K562 (cell line): ENCODE measurements at regions not wholly inside any gene's neighbourhood (a gene's known extent, or its start where the extent isn't known, plus 50 kb on each side); places are given as distances from the start of the nearest gene placed in this dataset.

Source experiments
- ATAC-seq: fragments of 200-7000 bp; cut with Tn5 transposase; 3 replicates; pipeline ENCODE4 v1.9.1; 2020; ENCODE audit warnings: moderate library complexity
- BruUV-seq: library from RNA; stranded (reverse); fragments of 400-500 nt; replicated peaks from 2 replicates; lab custom pipeline; 2021; lab: Mats Ljungman, UMichigan
- CTCF ChIA-PET: fragments of 300-600 bp; formaldehyde crosslinking; extraction: SDS; loops from one replicate; lab custom pipeline; 2021; ENCODE audit warnings: low intra/inter-chr PET ratio; lab: Yijun Ruan, JAX
- POLR2A ChIA-PET: fragments of 300-600, 350-650 bp; sonication (Branson Sonifier 250); formaldehyde crosslinking; extraction: SDS; loops from one replicate; lab custom pipeline; 2021; ENCODE audit warnings: antibody characterized with exemption, inconsistent platforms; lab: Yijun Ruan, JAX
- DNase-seq, 4 experiments: peaks; one replicate each; pipeline versions ENCODE4 v3.0.0 to v3.0.0-alpha.2; 2011 to 2018; ENCODE audit warnings: low spot score in 3 of 4, mixed read lengths in 3 of 4; ENCODE audit errors: extremely low read depth in 1 of 4
- FAIRE-seq: peaks from 2 replicates; lab custom pipeline; 2011; peaks lifted over from hg19 to GRCh38; lab: Jason Lieb, UNC
- H2AFZ ChIP-seq: 2 replicates; pipeline ENCODE4 v1.6.0; 2011; ENCODE audit warnings: low read depth, low read length, control low read depth, inconsistent platforms
- H3K27ac ChIP-seq: fragments of 200-600 bp; 3 replicates; pipeline ENCODE4 v1.8.0; 2011; ENCODE audit warnings: low read depth, mild to moderate bottlenecking, control low read depth, inconsistent platforms, low read length, moderate library complexity, mixed read lengths; ENCODE audit errors: extremely low read depth
- H3K27me3 ChIP-seq, 2 experiments: fragments of 300-600 bp in 1 of 2; 2 replicates in 1 of 2; 3 replicates in 1 of 2; pipeline versions ENCODE4 v1.6.0 to v1.8.0; 2011; ENCODE audit warnings: inconsistent platforms in 2 of 2, low read length in 2 of 2, mild to moderate bottlenecking in 1 of 2, mixed read lengths in 1 of 2, moderate library complexity in 1 of 2; ENCODE audit not compliant: control insufficient read depth in 2 of 2, insufficient read depth in 2 of 2
- H3K36me3 ChIP-seq: fragments of 300-600 bp; 3 replicates; pipeline ENCODE4 v1.8.0; 2011; ENCODE audit warnings: mild to moderate bottlenecking, low read length, inconsistent platforms; ENCODE audit not compliant: control insufficient read depth, insufficient read depth
- H3K4me1 ChIP-seq, 2 experiments: fragments of 200-600 bp in 1 of 2; replicated peaks in 1 of 2; 2 replicates in 1 of 2; 3 replicates in 1 of 2; pipeline versions ENCODE4 v1.5.1 to v1.8.0; 2011; ENCODE audit warnings: inconsistent platforms in 2 of 2, low read length in 2 of 2, mild to moderate bottlenecking in 1 of 2, mixed read lengths in 1 of 2, moderate library complexity in 1 of 2; ENCODE audit not compliant: control insufficient read depth in 2 of 2, insufficient read depth in 2 of 2
- H3K4me2 ChIP-seq: 2 replicates; pipeline ENCODE4 v1.6.1; 2011; ENCODE audit warnings: low read length, control low read depth, inconsistent platforms, mixed read lengths; ENCODE audit not compliant: insufficient read depth
- H3K4me3 ChIP-seq: fragments of 200-600 bp; sonication (generic), shearing (Covaris generic); 2 replicates; pipeline ENCODE4 v1.5.1; 2016; ENCODE audit warnings: control low read depth, inconsistent platforms
- H3K79me2 ChIP-seq: fragments of 200-600 bp; 3 replicates; pipeline ENCODE4 v1.8.0; 2011; ENCODE audit warnings: low read length, inconsistent platforms; ENCODE audit not compliant: control insufficient read depth, insufficient read depth
- H3K9ac ChIP-seq, 2 experiments: 2 replicates each; pipeline versions ENCODE4 v1.6.0 to v1.6.1; 2011; ENCODE audit warnings: low read depth in 2 of 2, low read length in 2 of 2, control low read depth in 1 of 2, inconsistent platforms in 1 of 2, mild to moderate bottlenecking in 1 of 2, mixed read lengths in 1 of 2; ENCODE audit not compliant: insufficient read depth in 1 of 2
- H3K9me1 ChIP-seq: one replicate; pipeline ENCODE4 v1.6.0; 2011; ENCODE audit warnings: inconsistent platforms, mild to moderate bottlenecking, low read length, moderate library complexity; ENCODE audit not compliant: control insufficient read depth, insufficient read depth
- H3K9me3 ChIP-seq: replicated peaks from 2 replicates; pipeline ENCODE4 v1.5.1; 2011; ENCODE audit warnings: low read depth, low read length, inconsistent platforms; ENCODE audit not compliant: control insufficient read depth, insufficient read depth
- H4K20me1 ChIP-seq: replicated peaks from 2 replicates; pipeline ENCODE4 v1.6.1; 2011; ENCODE audit warnings: low read length, inconsistent platforms, mixed read lengths; ENCODE audit not compliant: control insufficient read depth, insufficient read depth
- CBX1 ChIP-seq: sonication (generic); IDR thresholded peaks from 2 replicates; pipeline ENCODE4 v1.6.1; 2016; ENCODE audit warnings: antibody characterized with exemption, low read depth, mild to moderate bottlenecking
- HDAC2 ChIP-seq: fragments of 450-650 bp; IDR thresholded peaks from 2 replicates; pipeline ENCODE4 v1.6.1; 2016; ENCODE audit warnings: mild to moderate bottlenecking
- NFYB ChIP-seq: IDR thresholded peaks from 2 replicates; pipeline ENCODE4 v1.6.1; 2011; ENCODE audit warnings: mild to moderate bottlenecking, moderate library complexity; ENCODE audit not compliant: insufficient read length; ENCODE audit errors: extremely low read depth
- NR2C1 ChIP-seq, 2 experiments: fragments of 450-650 bp; IDR thresholded peaks; 2 replicates each; pipeline ENCODE4 v1.6.1; 2017; ENCODE audit warnings: mild to moderate bottlenecking in 2 of 2, antibody characterized with exemption in 1 of 2, inconsistent platforms in 1 of 2, missing compliant biosample characterization in 1 of 2, missing genetic modification characterization in 1 of 2
- PML ChIP-seq: IDR thresholded peaks from 2 replicates; pipeline ENCODE4 v1.6.1; 2012; ENCODE audit warnings: low read length, inconsistent platforms
- ZBTB7A ChIP-seq: IDR thresholded peaks from 2 replicates; pipeline ENCODE4 v1.6.1; 2011; ENCODE audit warnings: low read depth, mild to moderate bottlenecking, low read length, moderate library complexity, borderline replicate concordance; ENCODE audit not compliant: control insufficient read depth
- WGBS: fragments of 100-300 bp; shearing (Covaris generic); methylation state at CpG from one replicate; pipeline ENCODE4 v1.1.6; 2016; ENCODE audit warnings: low coverage, mixed read lengths; ENCODE audit not compliant: insufficient coverage; ENCODE audit errors: missing lambda C conversion rate; 5-methylcytosine and 5-hydroxymethylcytosine counted together
- in situ Hi-C: fragments of 300-500 bp; cut with MboI; formaldehyde crosslinking; loops from 4 replicates; pipeline ENCODE4 v1.15.0; 2018; ENCODE audit warnings: inconsistent platforms, mixed read lengths
- intact Hi-C: fragments of 100-400 bp; cut with micrococcal nuclease; formaldehyde crosslinking; loops from 2 replicates; pipeline ENCODE4 v1.14.2; 2022
- TF ChIP-seq, protein P1 (sequence below), 2 experiments: fragments of 150-350 bp in 1 of 2; IDR thresholded peaks; 2 replicates each; pipeline ENCODE4 v1.6.1; 2012 to 2016; ENCODE audit warnings: low read depth in 2 of 2, low read length in 2 of 2, mild to moderate bottlenecking in 1 of 2, moderate library complexity in 1 of 2
- TF ChIP-seq, protein P2 (sequence below): fragments of 450-650 bp; IDR thresholded peaks from 2 replicates; pipeline ENCODE4 v1.6.1; 2016; ENCODE audit warnings: mild to moderate bottlenecking, moderate library complexity

DNA sequence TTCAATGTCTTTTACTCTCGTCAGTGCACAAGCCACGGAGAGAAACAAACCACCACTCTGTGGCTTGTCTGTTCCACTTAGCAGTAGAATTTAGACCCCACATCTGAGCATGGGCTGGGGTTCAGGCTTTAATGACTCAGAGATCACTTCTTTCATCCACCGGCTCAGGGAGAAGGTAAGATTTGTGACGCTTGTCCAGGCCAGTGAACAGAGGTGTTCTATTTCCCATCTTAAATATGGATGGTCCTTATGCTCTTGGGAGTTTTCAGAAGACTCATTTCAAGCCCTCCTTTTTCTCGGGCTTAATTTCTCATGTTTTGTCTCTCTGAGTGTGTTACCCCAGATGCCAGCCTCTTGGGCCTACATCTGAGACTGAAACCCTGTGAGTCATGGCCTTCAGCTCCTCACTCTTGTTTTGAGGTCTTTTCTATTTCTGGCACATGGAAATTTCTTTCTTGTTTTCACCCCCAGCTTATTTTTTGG is 127.4 kb upstream of the SFRP2 start:
- Histone ChIP-seq H4K20me1 (no peaks in the 10 kb centered on the region), H3K9me3 (no peaks in the 10 kb centered on the region), H3K27me3 (0 out of 5 replicates have a peak, but pooled peaks cover 0 to 3% of the 10 kb centered on the region in 2 experiments), H2AFZ (no peak overlapping the region), H3K9me1 (no peaks in the 10 kb centered on the region), H3K4me3 (no peak overlapping the region), H3K9ac (no peak overlapping the region), H3K4me1 (no peaks in the 10 kb centered on the region), H3K27ac (no peak overlapping the region), H3K4me2 (no peak overlapping the region), H3K79me2 (no peaks in the 10 kb centered on the region), H3K36me3 (no peaks in the 10 kb centered on the region)
- no peak for DNase-seq
- BruUV-seq = no TSS peak
- in situ Hi-C loops (no loop called here), intact Hi-C loops (no loop called here)
- WGBS = under 1% methylated on average over 5 of the region's 5 CpGs
- TF ChIP-seq, protein P1, sequence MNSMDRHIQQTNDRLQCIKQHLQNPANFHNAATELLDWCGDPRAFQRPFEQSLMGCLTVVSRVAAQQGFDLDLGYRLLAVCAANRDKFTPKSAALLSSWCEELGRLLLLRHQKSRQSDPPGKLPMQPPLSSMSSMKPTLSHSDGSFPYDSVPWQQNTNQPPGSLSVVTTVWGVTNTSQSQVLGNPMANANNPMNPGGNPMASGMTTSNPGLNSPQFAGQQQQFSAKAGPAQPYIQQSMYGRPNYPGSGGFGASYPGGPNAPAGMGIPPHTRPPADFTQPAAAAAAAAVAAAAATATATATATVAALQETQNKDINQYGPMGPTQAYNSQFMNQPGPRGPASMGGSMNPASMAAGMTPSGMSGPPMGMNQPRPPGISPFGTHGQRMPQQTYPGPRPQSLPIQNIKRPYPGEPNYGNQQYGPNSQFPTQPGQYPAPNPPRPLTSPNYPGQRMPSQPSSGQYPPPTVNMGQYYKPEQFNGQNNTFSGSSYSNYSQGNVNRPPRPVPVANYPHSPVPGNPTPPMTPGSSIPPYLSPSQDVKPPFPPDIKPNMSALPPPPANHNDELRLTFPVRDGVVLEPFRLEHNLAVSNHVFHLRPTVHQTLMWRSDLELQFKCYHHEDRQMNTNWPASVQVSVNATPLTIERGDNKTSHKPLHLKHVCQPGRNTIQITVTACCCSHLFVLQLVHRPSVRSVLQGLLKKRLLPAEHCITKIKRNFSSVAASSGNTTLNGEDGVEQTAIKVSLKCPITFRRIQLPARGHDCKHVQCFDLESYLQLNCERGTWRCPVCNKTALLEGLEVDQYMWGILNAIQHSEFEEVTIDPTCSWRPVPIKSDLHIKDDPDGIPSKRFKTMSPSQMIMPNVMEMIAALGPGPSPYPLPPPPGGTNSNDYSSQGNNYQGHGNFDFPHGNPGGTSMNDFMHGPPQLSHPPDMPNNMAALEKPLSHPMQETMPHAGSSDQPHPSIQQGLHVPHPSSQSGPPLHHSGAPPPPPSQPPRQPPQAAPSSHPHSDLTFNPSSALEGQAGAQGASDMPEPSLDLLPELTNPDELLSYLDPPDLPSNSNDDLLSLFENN (IDR thresholded peaks at IDR 0.05; ENCODE audit: low read depth in 2 of 2, low read length in 2 of 2) = no peak
- TF ChIP-seq PML (no peak), NFYB (no peak), HDAC2 (no peak), NR2C1 (IDR thresholded peaks at IDR 0.05) (no peak), NR2C1 (tag; IDR thresholded peaks at IDR 0.05) (no peak), ZBTB7A (no peak), CBX1 (no peak)
- TF ChIP-seq, protein P2, sequence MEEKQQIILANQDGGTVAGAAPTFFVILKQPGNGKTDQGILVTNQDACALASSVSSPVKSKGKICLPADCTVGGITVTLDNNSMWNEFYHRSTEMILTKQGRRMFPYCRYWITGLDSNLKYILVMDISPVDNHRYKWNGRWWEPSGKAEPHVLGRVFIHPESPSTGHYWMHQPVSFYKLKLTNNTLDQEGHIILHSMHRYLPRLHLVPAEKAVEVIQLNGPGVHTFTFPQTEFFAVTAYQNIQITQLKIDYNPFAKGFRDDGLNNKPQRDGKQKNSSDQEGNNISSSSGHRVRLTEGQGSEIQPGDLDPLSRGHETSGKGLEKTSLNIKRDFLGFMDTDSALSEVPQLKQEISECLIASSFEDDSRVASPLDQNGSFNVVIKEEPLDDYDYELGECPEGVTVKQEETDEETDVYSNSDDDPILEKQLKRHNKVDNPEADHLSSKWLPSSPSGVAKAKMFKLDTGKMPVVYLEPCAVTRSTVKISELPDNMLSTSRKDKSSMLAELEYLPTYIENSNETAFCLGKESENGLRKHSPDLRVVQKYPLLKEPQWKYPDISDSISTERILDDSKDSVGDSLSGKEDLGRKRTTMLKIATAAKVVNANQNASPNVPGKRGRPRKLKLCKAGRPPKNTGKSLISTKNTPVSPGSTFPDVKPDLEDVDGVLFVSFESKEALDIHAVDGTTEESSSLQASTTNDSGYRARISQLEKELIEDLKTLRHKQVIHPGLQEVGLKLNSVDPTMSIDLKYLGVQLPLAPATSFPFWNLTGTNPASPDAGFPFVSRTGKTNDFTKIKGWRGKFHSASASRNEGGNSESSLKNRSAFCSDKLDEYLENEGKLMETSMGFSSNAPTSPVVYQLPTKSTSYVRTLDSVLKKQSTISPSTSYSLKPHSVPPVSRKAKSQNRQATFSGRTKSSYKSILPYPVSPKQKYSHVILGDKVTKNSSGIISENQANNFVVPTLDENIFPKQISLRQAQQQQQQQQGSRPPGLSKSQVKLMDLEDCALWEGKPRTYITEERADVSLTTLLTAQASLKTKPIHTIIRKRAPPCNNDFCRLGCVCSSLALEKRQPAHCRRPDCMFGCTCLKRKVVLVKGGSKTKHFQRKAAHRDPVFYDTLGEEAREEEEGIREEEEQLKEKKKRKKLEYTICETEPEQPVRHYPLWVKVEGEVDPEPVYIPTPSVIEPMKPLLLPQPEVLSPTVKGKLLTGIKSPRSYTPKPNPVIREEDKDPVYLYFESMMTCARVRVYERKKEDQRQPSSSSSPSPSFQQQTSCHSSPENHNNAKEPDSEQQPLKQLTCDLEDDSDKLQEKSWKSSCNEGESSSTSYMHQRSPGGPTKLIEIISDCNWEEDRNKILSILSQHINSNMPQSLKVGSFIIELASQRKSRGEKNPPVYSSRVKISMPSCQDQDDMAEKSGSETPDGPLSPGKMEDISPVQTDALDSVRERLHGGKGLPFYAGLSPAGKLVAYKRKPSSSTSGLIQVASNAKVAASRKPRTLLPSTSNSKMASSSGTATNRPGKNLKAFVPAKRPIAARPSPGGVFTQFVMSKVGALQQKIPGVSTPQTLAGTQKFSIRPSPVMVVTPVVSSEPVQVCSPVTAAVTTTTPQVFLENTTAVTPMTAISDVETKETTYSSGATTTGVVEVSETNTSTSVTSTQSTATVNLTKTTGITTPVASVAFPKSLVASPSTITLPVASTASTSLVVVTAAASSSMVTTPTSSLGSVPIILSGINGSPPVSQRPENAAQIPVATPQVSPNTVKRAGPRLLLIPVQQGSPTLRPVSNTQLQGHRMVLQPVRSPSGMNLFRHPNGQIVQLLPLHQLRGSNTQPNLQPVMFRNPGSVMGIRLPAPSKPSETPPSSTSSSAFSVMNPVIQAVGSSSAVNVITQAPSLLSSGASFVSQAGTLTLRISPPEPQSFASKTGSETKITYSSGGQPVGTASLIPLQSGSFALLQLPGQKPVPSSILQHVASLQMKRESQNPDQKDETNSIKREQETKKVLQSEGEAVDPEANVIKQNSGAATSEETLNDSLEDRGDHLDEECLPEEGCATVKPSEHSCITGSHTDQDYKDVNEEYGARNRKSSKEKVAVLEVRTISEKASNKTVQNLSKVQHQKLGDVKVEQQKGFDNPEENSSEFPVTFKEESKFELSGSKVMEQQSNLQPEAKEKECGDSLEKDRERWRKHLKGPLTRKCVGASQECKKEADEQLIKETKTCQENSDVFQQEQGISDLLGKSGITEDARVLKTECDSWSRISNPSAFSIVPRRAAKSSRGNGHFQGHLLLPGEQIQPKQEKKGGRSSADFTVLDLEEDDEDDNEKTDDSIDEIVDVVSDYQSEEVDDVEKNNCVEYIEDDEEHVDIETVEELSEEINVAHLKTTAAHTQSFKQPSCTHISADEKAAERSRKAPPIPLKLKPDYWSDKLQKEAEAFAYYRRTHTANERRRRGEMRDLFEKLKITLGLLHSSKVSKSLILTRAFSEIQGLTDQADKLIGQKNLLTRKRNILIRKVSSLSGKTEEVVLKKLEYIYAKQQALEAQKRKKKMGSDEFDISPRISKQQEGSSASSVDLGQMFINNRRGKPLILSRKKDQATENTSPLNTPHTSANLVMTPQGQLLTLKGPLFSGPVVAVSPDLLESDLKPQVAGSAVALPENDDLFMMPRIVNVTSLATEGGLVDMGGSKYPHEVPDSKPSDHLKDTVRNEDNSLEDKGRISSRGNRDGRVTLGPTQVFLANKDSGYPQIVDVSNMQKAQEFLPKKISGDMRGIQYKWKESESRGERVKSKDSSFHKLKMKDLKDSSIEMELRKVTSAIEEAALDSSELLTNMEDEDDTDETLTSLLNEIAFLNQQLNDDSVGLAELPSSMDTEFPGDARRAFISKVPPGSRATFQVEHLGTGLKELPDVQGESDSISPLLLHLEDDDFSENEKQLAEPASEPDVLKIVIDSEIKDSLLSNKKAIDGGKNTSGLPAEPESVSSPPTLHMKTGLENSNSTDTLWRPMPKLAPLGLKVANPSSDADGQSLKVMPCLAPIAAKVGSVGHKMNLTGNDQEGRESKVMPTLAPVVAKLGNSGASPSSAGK = no peak
- ATAC-seq = no peak
- no peak for FAIRE-seq
- ChIA-PET CTCF (no interaction called here), POLR2A (no interaction called here)
